HG03039 (cell line): ENCODE measurements at regions not wholly inside any gene's neighbourhood (a gene's known extent, or its start where the extent isn't known, plus 50 kb on each side); places are given as distances from the start of the nearest gene placed in this dataset.
"Not testable (repeated sequence)": the region's sequence is repeated elsewhere in the genome, so short reads cannot be mapped to it uniquely, and the experiment has no call there.

Experiments used
- ATAC-seq: cut with Tn5 transposase; IDR thresholded peaks from one replicate; pipeline ENCODE4 v1.9.1; 2021; ENCODE audit warnings: mild to moderate bottlenecking, moderate library complexity; ENCODE audit not compliant: unreplicated experiment

- no peak for ATAC-seq
Measured at GRCh38 chr1:60619581-60619980, 462.8 kb upstream of the NFIA start.

DNA sequence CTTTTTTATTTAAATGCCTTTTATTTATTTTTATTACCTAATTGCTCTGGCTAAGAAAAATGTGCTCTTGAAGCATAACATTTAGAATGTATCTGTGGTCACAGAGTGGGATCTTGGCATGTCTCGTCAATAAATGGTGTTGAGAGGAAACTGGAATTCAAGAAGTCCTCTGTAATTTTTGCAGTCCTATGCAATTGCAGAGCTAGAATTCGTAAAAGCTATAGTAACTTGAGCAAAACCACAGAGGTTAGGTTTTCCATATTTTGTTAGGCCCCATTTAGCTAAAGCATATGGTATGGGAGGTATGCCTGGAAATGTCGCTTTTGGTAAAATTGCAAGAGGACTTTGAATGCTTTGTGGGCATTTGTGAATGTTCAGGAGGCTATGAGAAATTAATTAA, 466.7 kb upstream of the NFIA start:
- ATAC-seq = no peak

GRCh38 chr1:60612790-60613189, 469.6 kb upstream of the NFIA start:
- ATAC-seq = no peak

DNA sequence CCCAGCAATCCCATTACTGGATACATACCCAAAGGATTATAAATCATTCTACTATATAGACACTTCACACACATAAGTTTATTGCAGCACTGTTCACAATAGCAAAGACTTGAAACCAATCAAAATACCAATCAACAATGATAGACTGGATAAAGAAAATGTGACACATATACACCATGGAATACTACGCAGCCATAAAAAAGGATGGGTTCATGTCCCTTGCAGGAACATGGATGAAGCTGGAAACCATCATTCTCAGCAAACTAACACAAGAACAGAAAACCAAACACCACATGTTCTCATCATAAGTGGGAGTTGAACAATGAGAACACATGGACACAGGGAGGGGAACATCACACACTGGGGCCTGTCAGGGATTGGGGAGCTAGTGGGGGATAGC, 475.4 kb upstream of the NFIA start:
- not testable (repeated sequence) for ATAC-seq

DNA sequence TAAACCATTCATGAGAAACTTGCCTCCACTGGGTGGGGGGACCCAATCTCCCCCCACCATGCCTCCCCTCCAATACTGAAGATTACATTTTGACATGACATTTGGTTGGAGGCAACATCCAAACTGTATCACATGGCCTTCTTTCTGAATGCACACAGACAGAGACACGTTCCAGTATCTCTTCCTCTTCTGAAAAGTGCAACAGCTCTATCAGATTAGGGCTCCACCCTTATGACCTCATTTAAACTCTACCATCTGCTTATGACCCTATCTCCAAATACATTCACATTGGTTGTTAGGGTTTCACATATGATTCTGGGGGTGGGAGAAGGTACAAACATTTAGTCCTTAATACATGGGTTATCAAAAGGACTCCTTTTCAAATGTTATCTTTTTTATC, 481.8 kb upstream of the NFIA start:
- ATAC-seq = no peak

GRCh38 chr1:60599574-60599973, 482.8 kb upstream of the NFIA start:
- no peak for ATAC-seq

- no peak for ATAC-seq
Measured at GRCh38 chr1:60598041-60598910, 484.1 kb upstream of the NFIA start.

- no peak for ATAC-seq
Measured at GRCh38 chr1:60596791-60597750, 485.3 kb upstream of the NFIA start.

DNA sequence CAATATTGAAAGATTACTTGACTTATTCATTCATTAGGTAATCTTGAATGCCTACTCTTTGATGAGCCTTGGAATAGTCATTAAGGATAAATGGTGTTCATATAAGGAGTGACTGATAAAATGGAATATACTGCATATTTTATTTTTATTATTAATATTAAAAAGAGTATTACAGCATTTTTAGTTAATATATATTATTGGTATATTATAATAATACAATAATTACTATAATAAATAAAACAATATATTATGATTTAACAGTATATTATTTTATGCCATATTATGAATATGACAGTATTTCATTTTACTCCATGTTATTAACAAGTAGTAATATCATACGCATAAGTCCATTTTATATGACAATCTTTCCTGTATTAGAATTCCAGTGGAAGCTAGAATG, 490.8 kb upstream of the NFIA start:
- no peak for ATAC-seq

DNA sequence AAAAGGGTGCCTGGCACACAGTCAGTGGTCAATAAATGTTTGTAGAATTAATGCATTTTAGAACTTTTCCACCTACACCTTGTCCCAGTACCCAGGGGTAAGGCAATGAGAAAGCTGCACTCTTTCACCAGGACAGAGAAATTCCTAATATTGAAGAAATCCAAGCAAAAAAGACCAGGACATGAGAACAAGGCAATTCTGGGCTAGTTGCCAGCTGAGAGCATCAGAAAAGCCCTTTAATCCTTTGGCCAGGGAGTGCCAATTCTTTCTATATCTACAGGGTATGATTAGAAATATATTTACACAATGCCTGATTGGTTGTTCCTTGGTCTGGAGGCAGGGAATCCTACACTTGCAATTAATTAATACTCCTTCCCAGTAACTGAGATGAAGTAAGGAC, 492.4 kb upstream of the NFIA start:
- ATAC-seq = no peak

GRCh38 chr1:60589046-60589748, 493.2 kb upstream of the NFIA start:
- no peak for ATAC-seq

GRCh38 chr1:60584371-60584770, 498.0 kb upstream of the NFIA start:
- ATAC-seq = no peak

- ATAC-seq = no peak
Measured at GRCh38 chr1:60583696-60584095, 498.7 kb upstream of the NFIA start.

DNA sequence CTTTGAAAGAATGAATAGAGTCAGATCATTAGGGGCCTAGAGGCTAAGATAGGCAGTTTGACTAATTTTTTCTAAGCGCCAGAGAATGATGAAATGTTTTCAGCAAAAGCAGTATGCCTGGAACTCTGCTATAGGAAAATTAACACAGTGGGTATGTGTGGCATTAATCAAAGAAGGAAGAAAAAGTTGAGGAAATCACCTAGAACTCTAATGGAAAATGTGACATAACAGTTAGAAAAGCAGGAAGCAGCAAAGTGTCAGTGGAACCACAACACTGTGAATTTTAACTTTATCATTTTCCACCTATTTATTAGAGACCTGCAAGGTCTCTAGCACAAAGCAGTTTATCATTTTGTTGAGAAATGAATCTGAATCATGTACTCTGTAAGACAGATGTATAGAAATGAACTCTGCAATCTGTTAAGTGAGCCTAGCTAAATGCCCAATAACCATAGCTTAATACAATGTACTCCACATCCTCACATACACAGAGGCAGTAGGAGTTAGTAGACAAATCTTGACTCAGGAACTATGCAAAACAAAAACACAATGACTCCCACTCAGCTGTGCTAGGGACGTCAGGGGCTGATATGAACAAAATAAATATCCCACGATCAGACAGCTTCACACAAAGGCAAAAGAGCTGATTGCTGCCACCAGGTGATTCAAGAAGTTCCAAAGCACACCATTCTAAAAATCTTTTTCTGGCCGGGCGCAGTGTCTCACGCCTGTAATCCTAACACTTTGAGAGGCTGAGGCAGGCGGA, 500.7 kb upstream of the NFIA start:
- ATAC-seq = no peak

DNA sequence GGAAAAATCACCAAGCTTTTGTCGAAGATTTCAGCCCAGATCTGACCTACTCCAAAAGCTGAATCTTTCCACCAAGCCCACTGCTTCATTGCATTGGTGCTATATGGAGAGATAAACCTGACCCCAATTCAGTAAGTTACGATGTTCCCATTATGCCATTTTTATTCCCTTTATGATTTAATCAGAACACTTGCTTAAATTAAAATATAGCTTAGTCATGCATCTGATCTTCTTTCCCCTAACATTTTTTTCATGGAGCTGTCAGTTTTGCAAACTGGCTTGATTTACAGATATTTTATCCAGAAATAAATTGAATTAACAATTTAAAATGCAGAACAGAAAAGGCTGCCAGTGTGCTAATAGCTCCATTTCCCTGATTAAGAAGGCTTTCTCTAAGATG, 503.5 kb upstream of the C1orf87 start:
- no peak for ATAC-seq

GRCh38 chr1:60575326-60575977, 501.9 kb upstream of the C1orf87 start:
- no peak for ATAC-seq

GRCh38 chr1:60573726-60574409, 500.3 kb upstream of the C1orf87 start:
- ATAC-seq = no peak

DNA sequence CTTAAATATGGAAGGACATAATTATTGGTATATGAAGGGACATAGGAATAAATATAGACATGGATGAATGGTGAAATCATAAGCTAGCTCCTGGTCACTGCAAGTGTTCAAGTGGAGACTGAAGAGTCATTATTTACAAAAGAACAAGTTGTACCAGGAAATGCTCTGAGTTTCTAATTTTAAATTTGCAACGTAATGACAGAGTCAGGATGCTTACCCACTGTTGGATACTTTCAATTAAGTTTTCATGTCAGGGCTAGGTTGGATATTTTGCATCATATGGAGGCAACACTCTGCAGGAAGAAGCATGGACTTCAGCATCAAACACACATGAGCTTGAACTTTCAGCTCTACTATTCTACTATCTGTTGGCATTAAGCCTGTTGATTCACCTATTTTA, 499.6 kb upstream of the C1orf87 start:
- no peak for ATAC-seq

- ATAC-seq = no peak
Measured at GRCh38 chr1:60572378-60572777, 498.8 kb upstream of the C1orf87 start.
